DOHH2 (cell line): ENCODE measurements at regions not wholly inside any gene's neighbourhood (a gene's known extent, or its start where the extent isn't known, plus 50 kb on each side); places are given as distances from the start of the nearest gene placed in this dataset.

ENCODE experiments used
- H3F3A ChIP-seq: fragments of 200-600 bp; sonication (generic), shearing (Covaris generic); 2 replicates; pipeline ENCODE4 v1.6.0; 2016; ENCODE audit warnings: antibody characterized with exemption, mild to moderate bottlenecking; ENCODE audit not compliant: control insufficient read depth, insufficient read depth
- H3K27ac ChIP-seq: fragments of 200-600 bp; sonication (generic); 2 replicates; pipeline ENCODE4 v1.5.1; 2014; ENCODE audit warnings: low read depth, mild to moderate bottlenecking, low read length, moderate library complexity
- H3K27me3 ChIP-seq: fragments of 200-600 bp; sonication (generic); 2 replicates; pipeline ENCODE4 v1.6.1; 2014; ENCODE audit warnings: mild to moderate bottlenecking, low read length, mixed read lengths; ENCODE audit not compliant: control insufficient read depth
- H3K36me3 ChIP-seq: fragments of 200-600 bp; sonication (generic); 2 replicates; pipeline ENCODE4 v1.6.1; 2014; ENCODE audit warnings: mild to moderate bottlenecking, low read length, moderate library complexity, mixed read lengths; ENCODE audit not compliant: control insufficient read depth
- H3K4me1 ChIP-seq: fragments of 200-600 bp; sonication (generic); 2 replicates; pipeline ENCODE4 v1.6.1; 2014; ENCODE audit warnings: mild to moderate bottlenecking, low read length, mixed read lengths; ENCODE audit not compliant: control insufficient read depth
- H3K4me2 ChIP-seq: fragments of 200-600 bp; sonication (generic); 2 replicates; pipeline ENCODE4 v1.6.0; 2014; ENCODE audit warnings: mild to moderate bottlenecking, low read length, moderate library complexity
- H3K4me3 ChIP-seq: fragments of 200-600 bp; sonication (generic); 2 replicates; pipeline ENCODE4 v1.5.1; 2014; ENCODE audit warnings: mild to moderate bottlenecking, low read length, mixed read lengths
- H3K79me2 ChIP-seq: fragments of 200-600 bp; sonication (generic); 2 replicates; pipeline ENCODE4 v1.6.1; 2014; ENCODE audit warnings: mild to moderate bottlenecking, low read length, mixed read lengths; ENCODE audit not compliant: control insufficient read depth
- H3K9me2 ChIP-seq: fragments of 200-600 bp; sonication (generic); replicated peaks from 2 replicates; pipeline ENCODE4 v1.6.1; 2014; ENCODE audit warnings: mild to moderate bottlenecking, low read length, mixed read lengths; ENCODE audit not compliant: control insufficient read depth
- H3K9me3 ChIP-seq: fragments of 200-600 bp; sonication (generic); 2 replicates; pipeline ENCODE4 v1.6.1; 2014; ENCODE audit warnings: antibody characterized with exemption, low read length, mixed read lengths; ENCODE audit not compliant: control insufficient read depth, insufficient read depth
- H4K20me1 ChIP-seq: fragments of 200-600 bp; sonication (generic); 2 replicates; pipeline ENCODE4 v1.6.0; 2014; ENCODE audit warnings: low read depth, mild to moderate bottlenecking, antibody characterized with exemption, low read length, moderate library complexity; ENCODE audit not compliant: control insufficient read depth, insufficient read depth
- EZH2phosphoT487 ChIP-seq: fragments of 200-600 bp; sonication (generic); IDR thresholded peaks from 2 replicates; pipeline ENCODE4 v1.6.1; 2017; ENCODE audit warnings: borderline replicate concordance, mild to moderate bottlenecking, antibody characterized with exemption, low read length, moderate library complexity, mixed read lengths
- TF ChIP-seq, protein P1 (sequence below): fragments of 200-600 bp; sonication (generic); IDR thresholded peaks from one replicate; pipeline ENCODE4 v1.5.1; 2014; ENCODE audit warnings: antibody characterized with exemption, mild to moderate bottlenecking, low read depth, low read length; ENCODE audit not compliant: poor library complexity, severe bottlenecking

DNA sequence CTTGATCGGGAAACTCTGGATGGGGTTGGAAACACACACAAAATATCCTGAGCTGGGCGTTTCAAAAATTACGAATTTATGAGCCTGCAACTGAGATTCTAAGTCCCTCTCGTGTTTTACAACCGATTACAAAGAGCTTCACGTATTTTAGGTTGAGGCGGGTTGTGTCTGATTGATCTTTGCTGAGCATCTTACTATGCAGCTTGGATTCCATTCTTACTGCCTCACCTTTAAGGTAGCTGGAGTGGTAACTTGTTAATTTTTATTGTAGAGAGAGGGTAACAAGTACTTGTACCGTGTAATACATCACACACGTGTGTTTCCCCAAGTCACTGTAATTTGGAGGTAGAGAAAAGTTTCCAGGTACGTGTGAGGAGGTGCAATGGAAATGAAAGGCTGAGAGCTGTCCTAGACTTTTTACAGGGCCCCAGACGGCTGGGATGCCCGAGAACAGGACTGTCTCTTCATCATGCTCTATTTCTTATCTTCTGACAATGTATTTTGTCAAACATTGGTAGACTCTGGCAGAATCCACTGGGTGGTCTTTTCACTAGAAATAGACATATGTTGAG lies 97.8 kb upstream of the TENM3 start:
- no peaks in the 10 kb centered on the region for H3K79me2 ChIP-seq
- TF ChIP-seq, protein P1, sequence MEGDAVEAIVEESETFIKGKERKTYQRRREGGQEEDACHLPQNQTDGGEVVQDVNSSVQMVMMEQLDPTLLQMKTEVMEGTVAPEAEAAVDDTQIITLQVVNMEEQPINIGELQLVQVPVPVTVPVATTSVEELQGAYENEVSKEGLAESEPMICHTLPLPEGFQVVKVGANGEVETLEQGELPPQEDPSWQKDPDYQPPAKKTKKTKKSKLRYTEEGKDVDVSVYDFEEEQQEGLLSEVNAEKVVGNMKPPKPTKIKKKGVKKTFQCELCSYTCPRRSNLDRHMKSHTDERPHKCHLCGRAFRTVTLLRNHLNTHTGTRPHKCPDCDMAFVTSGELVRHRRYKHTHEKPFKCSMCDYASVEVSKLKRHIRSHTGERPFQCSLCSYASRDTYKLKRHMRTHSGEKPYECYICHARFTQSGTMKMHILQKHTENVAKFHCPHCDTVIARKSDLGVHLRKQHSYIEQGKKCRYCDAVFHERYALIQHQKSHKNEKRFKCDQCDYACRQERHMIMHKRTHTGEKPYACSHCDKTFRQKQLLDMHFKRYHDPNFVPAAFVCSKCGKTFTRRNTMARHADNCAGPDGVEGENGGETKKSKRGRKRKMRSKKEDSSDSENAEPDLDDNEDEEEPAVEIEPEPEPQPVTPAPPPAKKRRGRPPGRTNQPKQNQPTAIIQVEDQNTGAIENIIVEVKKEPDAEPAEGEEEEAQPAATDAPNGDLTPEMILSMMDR: no peak
- no peak for TF ChIP-seq EZH2phosphoT487
- no peak overlapping the region for H3K4me2 ChIP-seq
- H3K4me3 ChIP-seq: no peak overlapping the region
- H3K4me1 ChIP-seq: no peaks in the 10 kb centered on the region
- H3K27me3 ChIP-seq: no peaks in the 10 kb centered on the region
- no peak overlapping the region for H3K27ac ChIP-seq
- no peaks in the 10 kb centered on the region for H3K9me2 ChIP-seq
- peaks cover 9% of the 10 kb centered on the region; the same call in 1 of the 2 replicates for H3K9me3 ChIP-seq
- H3K36me3 ChIP-seq: no peaks in the 10 kb centered on the region
- no peaks in the 10 kb centered on the region for H4K20me1 ChIP-seq
- no peaks in the 10 kb centered on the region for H3F3A ChIP-seq

DNA sequence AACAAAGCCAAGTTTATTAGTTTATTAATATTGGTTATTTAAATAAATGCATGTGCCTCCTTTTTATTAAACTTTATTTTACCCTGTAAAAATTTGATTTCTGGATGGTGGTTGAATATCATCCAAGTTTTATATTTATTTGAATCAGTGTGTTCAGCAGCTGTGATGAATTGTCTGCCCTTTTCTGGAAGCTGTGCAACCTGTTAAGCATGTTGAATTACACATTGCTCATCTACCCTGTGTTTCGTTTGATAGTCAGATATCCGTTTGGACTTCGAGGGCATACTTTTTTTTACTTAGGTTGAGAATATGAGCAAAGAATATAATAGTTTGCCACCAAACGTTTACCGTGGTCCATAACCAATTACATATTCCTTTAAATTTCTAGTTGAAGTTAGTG lies 95.8 kb upstream of the TENM3 start:
- no peaks in the 10 kb centered on the region for H3K36me3 ChIP-seq
- no peak overlapping the region for H3K27ac ChIP-seq
- H3F3A ChIP-seq: no peaks in the 10 kb centered on the region
- H4K20me1 ChIP-seq: no peaks in the 10 kb centered on the region
- H3K4me1 ChIP-seq: no peaks in the 10 kb centered on the region
- no peaks in the 10 kb centered on the region for H3K79me2 ChIP-seq
- no peak for TF ChIP-seq EZH2phosphoT487
- TF ChIP-seq, protein P1: no peak
- H3K4me2 ChIP-seq: no peak overlapping the region
- H3K9me3 ChIP-seq: peaks cover 5% of the 10 kb centered on the region; the same call in 1 of the 2 replicates
- H3K4me3 ChIP-seq: no peak overlapping the region
- H3K27me3 ChIP-seq: no peaks in the 10 kb centered on the region
- H3K9me2 ChIP-seq: no peaks in the 10 kb centered on the region

DNA sequence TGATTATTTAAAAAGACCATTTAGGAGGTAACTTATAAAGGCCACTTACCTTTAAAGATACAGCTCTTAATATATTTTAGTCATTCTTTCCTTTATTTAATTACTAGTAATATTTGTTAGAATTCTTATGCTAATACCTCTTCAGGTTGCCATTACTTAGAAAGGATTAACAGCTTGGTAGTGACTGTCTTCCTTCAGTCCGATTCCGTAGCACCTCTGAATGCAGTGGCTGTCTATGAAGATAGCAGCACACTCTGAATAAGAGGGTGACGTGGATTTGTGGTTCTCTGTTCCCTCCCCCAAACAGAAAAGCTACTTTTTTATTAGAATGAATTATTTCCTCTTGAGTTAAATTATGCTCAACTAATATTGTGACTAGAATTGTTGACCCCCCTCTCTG lies 92.6 kb upstream of the TENM3 start:
- no peak overlapping the region for H3K27ac ChIP-seq
- no peak for TF ChIP-seq EZH2phosphoT487
- TF ChIP-seq, protein P1: no peak
- no peak overlapping the region for H3K4me3 ChIP-seq
- H3K9me2 ChIP-seq: no peaks in the 10 kb centered on the region
- no peaks in the 10 kb centered on the region for H3K27me3 ChIP-seq
- no peaks in the 10 kb centered on the region for H4K20me1 ChIP-seq
- H3K4me1 ChIP-seq: no peaks in the 10 kb centered on the region
- H3F3A ChIP-seq: no peaks in the 10 kb centered on the region
- H3K36me3 ChIP-seq: no peaks in the 10 kb centered on the region
- no peak overlapping the region for H3K4me2 ChIP-seq
- no peaks in the 10 kb centered on the region for H3K79me2 ChIP-seq
- no peaks in the 10 kb centered on the region for H3K9me3 ChIP-seq

DNA sequence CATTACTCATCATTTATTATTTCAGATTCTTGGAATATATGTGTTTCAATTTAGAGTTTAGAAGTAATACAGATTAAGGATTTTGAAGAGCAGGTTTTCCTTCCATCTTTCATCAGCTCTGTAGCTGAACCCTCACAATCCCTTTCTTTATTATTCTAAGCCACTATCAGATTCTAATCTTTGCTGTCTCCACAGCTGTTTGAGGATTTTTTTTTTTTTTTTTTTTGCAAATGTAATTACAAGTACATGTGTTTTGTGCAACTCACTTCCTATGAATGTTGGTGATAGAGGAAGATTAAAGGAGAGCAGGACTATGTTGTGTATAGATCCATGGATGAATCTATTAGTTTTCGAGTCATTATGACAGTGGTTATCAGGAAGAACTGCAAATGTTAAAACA lies 87.4 kb upstream of the TENM3 start:
- no peaks in the 10 kb centered on the region for H3F3A ChIP-seq
- no peaks in the 10 kb centered on the region for H3K9me3 ChIP-seq
- H3K27ac ChIP-seq: no peak overlapping the region
- H3K4me1 ChIP-seq: no peaks in the 10 kb centered on the region
- H3K9me2 ChIP-seq: no peaks in the 10 kb centered on the region
- no peaks in the 10 kb centered on the region for H3K79me2 ChIP-seq
- H4K20me1 ChIP-seq: no peaks in the 10 kb centered on the region
- H3K27me3 ChIP-seq: no peaks in the 10 kb centered on the region
- H3K4me2 ChIP-seq: no peak overlapping the region
- H3K4me3 ChIP-seq: no peak overlapping the region
- no peaks in the 10 kb centered on the region for H3K36me3 ChIP-seq
- TF ChIP-seq, protein P1: no peak
- TF ChIP-seq EZH2phosphoT487: no peak
